ENCODE measurements at regions not wholly inside any gene's neighbourhood (a gene's known extent, or its start where the extent isn't known, plus 50 kb on each side); places are given as distances from the start of the nearest gene placed in this dataset.

DNA sequence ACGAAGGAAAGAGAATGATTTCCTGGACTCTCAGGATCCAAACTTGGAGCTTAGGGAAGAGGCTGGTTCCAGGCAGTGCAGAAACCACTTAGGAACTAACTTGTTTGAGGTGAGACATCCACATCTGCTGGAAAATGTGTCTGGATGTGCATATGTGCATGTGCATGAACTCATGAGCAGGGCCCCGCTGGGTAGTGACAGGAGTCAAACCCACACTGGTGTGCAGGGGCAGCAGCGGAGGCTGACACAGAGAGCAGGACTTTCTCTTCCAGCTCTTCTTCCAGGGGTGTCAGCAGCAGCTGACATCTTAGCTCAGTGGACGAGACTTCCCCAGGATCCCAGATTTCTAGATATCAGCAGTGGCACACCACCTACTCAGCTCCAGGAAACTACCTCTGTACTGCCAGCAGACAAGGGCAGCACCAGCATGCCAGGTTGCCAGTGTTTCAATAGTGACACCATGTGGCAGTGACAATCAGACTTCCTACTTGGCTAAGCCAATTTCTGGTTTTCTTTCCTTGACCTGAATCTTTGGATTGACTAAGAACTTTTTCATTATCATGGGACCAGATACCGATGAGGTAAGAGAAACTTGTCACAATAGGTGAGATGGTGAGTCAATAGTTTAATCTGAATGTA lies 227.5 kb upstream of the ZC3H12C start:
- no peak for DNase-seq

- no peak for DNase-seq
These were observed 225.4 kb upstream of the ZC3H12C start for GRCh38 chr11:109867784-109868183.

DNA sequence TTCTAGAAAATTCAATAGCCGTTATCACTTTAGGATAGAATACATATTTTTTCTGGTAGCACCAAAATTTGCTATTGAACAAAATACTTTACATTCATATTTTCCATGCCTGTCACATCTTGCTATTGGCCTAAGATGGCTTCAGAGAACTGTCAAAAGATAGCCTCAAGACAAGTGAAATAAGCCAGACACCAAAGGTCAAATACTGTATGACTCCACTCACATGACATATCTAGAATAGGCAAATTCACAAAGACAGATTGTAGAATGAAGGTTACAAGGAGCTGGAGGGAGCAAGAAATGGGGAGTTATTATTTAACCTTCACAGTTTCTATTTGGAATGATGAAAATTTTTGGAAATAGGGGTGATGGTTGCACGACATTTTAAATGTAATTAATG lies 223.7 kb upstream of the ZC3H12C start:
- no peak for DNase-seq

DNA sequence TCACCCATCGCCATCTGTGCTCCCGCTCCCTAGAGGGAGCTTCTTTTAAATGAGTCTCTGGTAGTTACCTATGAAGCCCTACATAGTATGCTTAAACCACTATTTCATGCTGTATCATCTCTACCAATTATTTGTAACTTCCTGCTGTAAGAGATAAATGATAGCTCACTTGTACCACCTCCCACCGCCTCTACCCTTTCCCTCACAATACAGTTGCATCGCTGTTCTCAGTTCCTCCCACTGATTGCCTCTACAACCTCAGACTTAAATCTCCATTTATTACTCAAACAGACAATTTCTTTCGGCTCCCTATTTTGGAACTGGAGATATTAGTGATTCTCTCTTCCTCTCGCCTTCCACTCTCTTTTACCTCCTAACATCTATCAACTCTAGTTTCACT lies 222.9 kb upstream of the ZC3H12C start:
- DNase-seq: no peak

DNA sequence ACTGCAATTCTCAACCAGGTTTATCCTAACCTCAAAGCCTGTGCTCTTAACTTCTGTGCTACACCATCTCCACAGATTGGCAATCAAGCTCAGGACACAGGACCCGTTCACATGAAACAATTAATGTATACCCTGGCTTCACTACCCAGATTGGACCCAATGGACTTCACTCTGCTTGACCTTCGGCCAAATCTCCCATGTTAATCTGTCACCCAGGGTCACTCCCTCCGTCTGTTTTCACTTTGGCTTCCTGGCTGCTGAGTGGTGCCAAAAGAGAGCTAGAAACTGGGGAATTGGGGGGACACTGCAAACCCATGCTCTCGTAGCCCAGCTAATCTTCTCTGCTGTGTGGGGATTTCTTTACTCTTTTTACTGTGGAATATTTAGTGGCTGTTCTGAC lies 216.1 kb upstream of the ZC3H12C start:
- DNase-seq: no peak

DNA sequence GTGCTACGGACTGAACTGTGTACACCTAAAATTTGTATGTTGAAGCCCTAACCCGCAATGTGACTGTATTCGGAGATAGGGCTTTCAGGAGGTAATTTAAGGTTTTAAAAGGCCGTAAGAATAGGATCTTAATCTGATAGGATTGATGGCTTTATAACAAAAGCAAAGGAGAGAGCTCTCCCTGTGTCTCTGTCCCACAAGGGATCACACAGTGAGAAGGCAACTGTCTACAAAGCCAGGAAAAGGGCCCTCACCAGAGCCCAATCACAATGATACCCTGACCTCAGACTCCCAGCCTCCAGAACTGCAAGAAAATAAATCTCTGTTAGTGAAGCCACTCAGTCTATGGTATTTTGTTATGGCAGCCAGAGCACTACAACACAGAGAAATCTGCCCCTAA lies 208.7 kb upstream of the ZC3H12C start:
- DNase-seq: no peak

DNA sequence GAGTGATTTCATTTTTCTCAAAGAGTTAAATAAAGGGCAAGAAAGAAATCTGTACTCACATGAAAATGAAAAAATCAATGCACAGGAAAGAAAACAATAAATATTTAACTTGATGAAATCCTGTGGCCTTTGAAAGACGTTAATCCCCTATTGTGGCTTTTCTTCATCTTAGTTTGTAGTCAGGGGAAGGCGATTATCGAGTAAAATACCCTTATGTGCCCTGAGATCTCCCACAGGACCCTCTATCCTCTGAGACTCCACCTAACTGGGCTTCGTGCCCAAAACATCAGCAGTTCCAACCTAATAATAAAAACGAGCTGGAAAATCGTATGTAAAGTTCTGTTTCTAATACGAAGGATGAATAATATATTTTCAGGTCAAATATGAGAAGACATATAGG lies 208.2 kb upstream of the ZC3H12C start:
- DNase-seq: no peak

GRCh38 chr11:109892321-109892794 lies 200.8 kb upstream of the ZC3H12C start:
- no peak for DNase-seq

- DNase-seq: no peak
These were observed 198.9 kb upstream of the ZC3H12C start for GRCh38 chr11:109894242-109894641.

- no peak for DNase-seq
These were observed 194.6 kb upstream of the ZC3H12C start for GRCh38 chr11:109898592-109898991.

DNA sequence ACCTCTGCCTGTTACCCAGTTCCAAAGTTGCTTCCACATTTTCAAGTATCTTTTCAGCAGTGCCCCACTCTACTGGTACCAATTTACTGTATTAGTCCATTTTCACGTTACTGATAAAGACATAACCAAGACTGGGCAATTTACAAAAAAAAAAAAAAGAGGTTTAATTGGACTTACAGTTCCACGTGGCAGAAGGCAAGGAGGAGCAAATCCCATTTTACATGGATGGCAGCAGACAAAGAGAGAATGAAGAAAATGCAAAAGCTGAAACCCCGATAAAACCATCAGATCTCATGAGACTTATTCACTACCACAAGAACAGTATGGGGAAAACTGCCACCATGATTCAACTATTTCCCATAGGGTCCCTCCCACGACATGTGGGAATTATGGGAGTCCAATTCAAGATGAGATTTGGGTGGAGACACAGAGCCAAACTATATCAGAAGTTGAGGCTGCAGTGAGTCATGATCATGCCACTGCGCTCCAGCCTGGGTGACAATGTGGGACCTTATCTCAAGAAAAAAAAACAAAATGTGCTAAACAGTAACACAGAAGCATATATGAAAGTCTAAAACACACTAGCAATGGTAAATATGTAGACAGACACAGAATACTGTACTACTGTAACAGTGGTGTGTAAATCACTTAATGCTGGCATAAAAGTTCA lies 190.3 kb upstream of the ZC3H12C start:
- DNase-seq: no peak

- no peak for DNase-seq
These were observed 181.7 kb upstream of the ZC3H12C start for GRCh38 chr11:109911488-109911887.

GRCh38 chr11:109914038-109914437 lies 179.2 kb upstream of the ZC3H12C start:
- no peak for DNase-seq

DNA sequence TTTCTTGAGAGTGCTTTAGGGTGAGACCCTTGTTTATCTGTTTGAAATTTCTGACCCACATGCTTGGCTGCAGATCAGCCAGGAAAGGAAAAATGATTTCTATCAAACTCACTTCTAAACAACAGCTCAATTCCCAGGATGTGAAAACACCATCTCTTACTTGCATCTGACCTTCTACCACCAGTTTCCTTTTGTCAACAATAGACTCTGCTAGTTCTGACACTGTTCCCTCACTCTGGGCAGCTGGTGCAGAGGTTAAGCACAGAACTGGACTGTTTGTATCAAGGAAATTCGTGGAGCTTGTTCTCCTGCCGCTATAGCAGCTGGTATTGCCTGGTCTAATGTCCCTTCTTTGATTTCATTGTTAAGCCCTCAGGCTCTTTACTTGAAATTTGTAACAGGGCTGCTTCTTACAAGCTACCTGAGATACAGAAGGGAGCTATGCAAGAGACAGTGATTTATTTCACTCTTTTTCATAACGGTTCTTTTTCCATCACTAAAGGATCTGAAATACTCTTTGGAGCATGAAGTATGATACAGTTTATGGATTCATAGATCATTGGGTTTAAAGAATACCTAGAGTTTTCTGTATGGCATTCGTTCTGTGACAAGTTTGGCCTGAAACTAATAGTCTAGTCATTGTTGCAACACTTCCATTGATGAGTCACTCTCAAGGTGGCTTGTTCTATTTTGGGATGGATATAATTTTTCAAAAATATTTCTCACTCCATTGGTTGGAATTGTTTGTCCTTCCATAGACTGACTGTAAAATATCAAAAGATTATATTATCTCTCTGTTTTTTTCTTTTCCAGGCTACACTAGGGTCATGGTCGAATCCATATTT lies 178.2 kb upstream of the ZC3H12C start:
- no peak for DNase-seq

DNA sequence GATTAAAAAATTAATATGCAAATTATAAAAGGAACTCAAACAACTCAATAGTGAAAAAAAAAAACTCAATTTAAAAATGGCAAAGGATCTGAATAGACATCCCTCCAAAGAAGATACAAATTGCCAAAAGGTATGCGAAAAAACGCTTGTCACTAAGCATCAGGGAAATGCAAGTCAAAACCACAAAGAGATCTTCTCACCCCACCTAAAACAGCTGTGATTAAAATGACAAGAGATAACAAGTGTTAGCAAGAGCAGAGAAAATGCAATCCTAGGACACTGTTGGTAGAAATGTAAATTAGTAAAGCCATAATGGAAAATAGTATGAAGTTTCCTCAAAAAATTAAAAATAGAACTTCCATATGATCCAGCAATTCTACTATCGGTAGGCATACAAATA lies 166.3 kb upstream of the ZC3H12C start:
- DNase-seq: no peak

DNA sequence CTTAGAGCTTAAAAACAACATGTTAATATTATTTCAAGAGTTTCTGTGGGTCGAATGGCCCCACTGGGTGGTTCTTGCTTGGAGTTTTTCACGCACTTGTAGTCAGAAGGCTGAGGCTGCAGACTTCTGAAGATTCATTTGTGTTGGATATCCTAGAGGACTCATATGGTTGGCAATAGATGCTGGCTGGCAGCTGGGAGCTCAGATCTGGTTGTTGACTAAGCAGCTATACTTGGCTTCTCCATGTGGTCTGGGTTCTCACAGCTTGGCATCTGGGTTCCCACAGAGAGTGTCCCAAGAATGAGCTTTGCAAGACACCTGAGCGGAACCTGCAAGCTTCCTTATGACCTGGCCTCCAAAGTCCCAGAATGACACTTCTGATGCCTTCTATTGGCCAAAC lies 163.9 kb upstream of the ZC3H12C start:
- no peak for DNase-seq

GRCh38 chr11:109933126-109933525 lies 160.1 kb upstream of the ZC3H12C start:
- no peak for DNase-seq

GRCh38 chr11:109934151-109934550 lies 159.0 kb upstream of the ZC3H12C start:
- no peak for DNase-seq

- no peak for DNase-seq
These were observed 156.5 kb upstream of the ZC3H12C start for GRCh38 chr11:109936661-109937180.

DNA sequence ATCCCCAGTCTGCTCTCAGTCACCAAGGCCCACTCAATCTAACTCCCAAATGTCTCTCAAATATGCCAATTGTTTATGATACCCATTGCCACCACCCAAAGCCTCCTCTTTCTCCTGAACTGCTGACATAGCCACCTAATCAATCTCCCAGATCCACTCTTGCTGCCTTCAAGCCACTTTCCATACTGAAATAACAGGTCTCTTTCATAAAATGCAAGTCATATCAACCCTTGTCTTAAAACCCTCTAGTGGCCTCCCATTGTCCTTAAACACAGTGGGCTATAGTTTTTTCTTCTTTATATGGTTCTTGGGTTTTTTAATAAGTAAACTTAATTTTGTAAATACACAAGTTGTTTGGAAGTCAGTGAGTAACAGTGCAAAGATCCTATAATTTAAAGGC lies 155.2 kb upstream of the ZC3H12C start:
- no peak for DNase-seq

DNA sequence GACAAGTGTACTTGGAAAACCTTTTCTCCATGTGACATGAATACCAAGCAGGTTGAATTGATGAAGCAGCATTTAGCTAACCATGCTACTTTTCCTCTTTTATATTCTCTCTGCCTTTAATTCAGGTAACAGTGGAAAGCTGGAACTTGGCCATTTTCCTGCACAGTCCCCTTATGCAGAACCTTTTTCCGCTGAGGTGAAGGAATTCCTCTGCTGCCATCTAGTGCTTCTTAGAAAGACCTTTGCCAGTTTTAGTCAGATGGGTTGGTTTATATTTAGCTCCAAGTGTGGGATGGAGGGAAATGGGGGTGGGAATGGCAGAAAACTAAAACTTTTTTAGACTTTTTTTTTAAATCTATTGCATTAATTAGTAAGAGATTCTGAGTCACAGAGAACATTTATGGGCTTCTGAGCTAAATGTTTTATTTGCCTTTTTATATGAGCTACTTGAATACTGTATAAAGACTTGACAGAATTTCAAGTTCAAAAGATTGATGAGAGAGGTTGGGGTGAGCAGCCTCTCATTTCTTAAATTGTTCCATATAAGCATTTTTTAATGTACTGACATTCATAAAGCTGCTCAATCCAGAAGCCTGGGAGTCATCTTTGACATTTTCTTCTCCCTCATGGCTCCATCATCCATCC lies 153.9 kb upstream of the ZC3H12C start:
- DNase-seq: no peak

DNA sequence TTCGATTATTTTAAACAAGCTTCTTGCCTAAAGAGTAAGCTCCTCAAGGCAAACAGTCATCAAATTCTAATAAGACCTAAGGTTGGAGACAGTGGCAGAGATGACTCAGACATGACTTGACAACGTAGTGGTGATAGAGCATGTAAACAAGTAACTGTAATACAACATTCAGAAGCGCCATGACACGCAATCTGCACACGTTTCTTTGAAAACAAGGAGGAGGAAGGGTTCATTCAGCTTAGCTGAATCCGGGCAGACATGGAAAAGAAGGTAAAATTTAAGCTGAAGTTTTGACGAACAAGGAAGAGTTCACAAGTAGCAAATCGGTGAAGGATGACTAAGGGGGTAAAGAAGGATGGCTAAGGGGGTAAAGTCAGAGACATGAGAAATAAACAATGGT lies 152.4 kb upstream of the ZC3H12C start:
- DNase-seq: no peak
